Sigmoid colon (tissue), 6 donors: ENCODE measurements at regions not wholly inside any gene's neighbourhood (a gene's known extent, or its start where the extent isn't known, plus 50 kb on each side); places are given as distances from the start of the nearest gene placed in this dataset.
A peak's percentile ranks its signal among the peaks of the same experiment; 100 is the strongest.

Experiments
- DNase-seq: peaks from one replicate; pipeline ENCODE4 v3.0.0-alpha.2; 2019
- H3K27ac ChIP-seq, 4 donors: fragments of 200-600 bp; sonication (generic); one replicate each; pipeline ENCODE4 v1.5.1; 2016 to 2019; ENCODE audit warnings: mild to moderate bottlenecking in 1 of 4
- H3K27me3 ChIP-seq, 3 donors: fragments of 200-600 bp; sonication (generic); one replicate each; pipeline ENCODE4 v1.5.1; 2019; ENCODE audit warnings: mild to moderate bottlenecking in 1 of 3
- H3K36me3 ChIP-seq, 4 donors: fragments of 200-600 bp; sonication (generic); one replicate each; pipeline ENCODE4 v1.5.1; 2016 to 2019
- H3K4me1 ChIP-seq, 4 donors: fragments of 200-600 bp; sonication (generic); one replicate each; pipeline ENCODE4 v1.5.1; 2017 to 2019
- H3K4me3 ChIP-seq, 4 donors: fragments of 200-600 bp; sonication (generic); one replicate each; pipeline ENCODE4 v1.5.1; 2017 to 2019; ENCODE audit warnings: mild to moderate bottlenecking in 2 of 4, moderate library complexity in 1 of 4
- H3K9me3 ChIP-seq, 4 donors: fragments of 200-600 bp in 3 of 4; sonication (generic) in 3 of 4; one replicate each; pipeline versions ENCODE4 v1.5.1 to v1.6.1; 2013 to 2019
- CTCF ChIP-seq, 4 experiments: fragments of 450-650 bp in 3 of 4; fragments of 200-600 bp in 1 of 4; IDR thresholded peaks; one replicate each; pipeline ENCODE4 v1.5.1; 2016 to 2019; ENCODE audit warnings: antibody characterized with exemption in 4 of 4, mild to moderate bottlenecking in 3 of 4, moderate library complexity in 2 of 4
- EP300 ChIP-seq, 4 donors: sonication (generic); formaldehyde crosslinking; IDR thresholded peaks; one replicate each; pipeline ENCODE4 v1.6.1; 2017; ENCODE audit warnings: antibody characterized with exemption in 4 of 4
- POLR2A ChIP-seq, 2 donors: fragments of 450-650 bp; IDR thresholded peaks; one replicate each; pipeline ENCODE4 v1.6.1; 2016; ENCODE audit warnings: antibody characterized with exemption in 2 of 2, mild to moderate bottlenecking in 2 of 2, moderate library complexity in 2 of 2
- POLR2AphosphoS5 ChIP-seq, 4 donors: sonication (generic); formaldehyde crosslinking; IDR thresholded peaks; one replicate each; pipeline ENCODE4 v1.6.1; 2017; ENCODE audit warnings: antibody characterized with exemption in 4 of 4
- WGBS, 2 donors: extraction: QIAGEN DNeasy Blood & Tissue Kit; methylation state at CpG; one replicate each; pipeline ENCODE4 v1.1.7; 2013; 5-methylcytosine and 5-hydroxymethylcytosine counted together
- intact Hi-C: fragments of 100-400 bp; cut with DNase I; formaldehyde crosslinking; loops from one replicate; pipeline ENCODE4 v1.15.1; 2023
- donor health status: healthy with polysubstance abuse.
- donor health status: healthy.

DNA sequence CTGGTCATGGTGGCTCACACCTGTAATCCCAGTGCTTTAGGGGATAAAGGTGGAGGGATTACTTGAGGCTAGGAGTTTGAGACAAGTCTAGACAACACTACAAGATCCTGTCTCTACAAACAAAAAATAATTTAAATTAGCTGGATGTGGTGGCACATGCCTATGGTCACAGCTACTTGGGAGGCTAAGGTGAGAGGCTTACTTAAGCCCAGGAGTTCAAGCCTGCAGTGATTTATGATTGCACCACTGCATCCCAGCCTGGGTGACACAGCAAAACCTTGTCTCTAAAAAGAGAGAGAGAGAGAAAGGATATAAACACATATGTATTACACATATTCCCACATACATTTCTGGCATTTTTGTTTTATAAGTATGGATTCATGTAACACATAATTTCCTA, 325.2 kb downstream of the DUSP10 start:
- intact Hi-C loops = no loop called here
- TF ChIP-seq EP300 (IDR thresholded peaks at IDR 0.05) = no peak
- no peak for TF ChIP-seq CTCF (IDR thresholded peaks at IDR 0.05)
- no peak for TF ChIP-seq POLR2A (IDR thresholded peaks at IDR 0.05)
- TF ChIP-seq POLR2AphosphoS5 (IDR thresholded peaks at IDR 0.05) = no peak
- Histone ChIP-seq H3K4me1 (peaks cover 0 to 16% (median 13%) of the 10 kb centered on the region in 4 donors), H3K4me3 (no peak overlapping the region), H3K27ac (no peak overlapping the region), H3K9me3 (no peaks in the 10 kb centered on the region), H3K27me3 (no peaks in the 10 kb centered on the region), H3K36me3 (no peaks in the 10 kb centered on the region)
- no peak for DNase-seq

DNA sequence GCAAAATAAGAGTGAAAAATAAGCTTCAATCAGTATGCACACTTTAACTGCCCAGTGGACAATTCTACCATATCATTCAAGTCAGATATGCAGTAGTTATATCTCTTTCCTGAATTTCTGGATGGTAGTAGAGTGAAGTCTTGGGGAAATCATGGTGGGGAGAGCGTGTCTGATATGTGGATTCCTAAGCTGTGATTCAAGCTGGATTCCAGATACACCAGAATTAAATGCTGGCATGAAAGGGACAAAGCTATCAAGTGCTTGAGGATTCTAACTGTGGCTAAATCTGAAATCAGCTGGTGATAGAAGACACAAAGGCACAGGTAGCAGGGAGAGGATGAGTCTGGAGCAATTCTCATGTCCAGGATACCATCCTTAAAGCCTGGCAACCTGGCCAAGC, 323.5 kb downstream of the DUSP10 start:
- Histone ChIP-seq H3K27me3 (no peaks in the 10 kb centered on the region), H3K4me3 (no peak overlapping the region), H3K4me1 (peaks cover 0 to 16% (median 13%) of the 10 kb centered on the region in 4 donors), H3K27ac (no peak overlapping the region), H3K36me3 (no peaks in the 10 kb centered on the region), H3K9me3 (no peaks in the 10 kb centered on the region)
- no peak for DNase-seq
- intact Hi-C loops = no loop called here
- 84 to 92% methylated on average over 1 of the region's 1 CpG for WGBS, 2 donors
- TF ChIP-seq CTCF (IDR thresholded peaks at IDR 0.05) (no peak), POLR2AphosphoS5 (IDR thresholded peaks at IDR 0.05) (no peak), POLR2A (IDR thresholded peaks at IDR 0.05) (no peak), EP300 (IDR thresholded peaks at IDR 0.05) (no peak)

DNA sequence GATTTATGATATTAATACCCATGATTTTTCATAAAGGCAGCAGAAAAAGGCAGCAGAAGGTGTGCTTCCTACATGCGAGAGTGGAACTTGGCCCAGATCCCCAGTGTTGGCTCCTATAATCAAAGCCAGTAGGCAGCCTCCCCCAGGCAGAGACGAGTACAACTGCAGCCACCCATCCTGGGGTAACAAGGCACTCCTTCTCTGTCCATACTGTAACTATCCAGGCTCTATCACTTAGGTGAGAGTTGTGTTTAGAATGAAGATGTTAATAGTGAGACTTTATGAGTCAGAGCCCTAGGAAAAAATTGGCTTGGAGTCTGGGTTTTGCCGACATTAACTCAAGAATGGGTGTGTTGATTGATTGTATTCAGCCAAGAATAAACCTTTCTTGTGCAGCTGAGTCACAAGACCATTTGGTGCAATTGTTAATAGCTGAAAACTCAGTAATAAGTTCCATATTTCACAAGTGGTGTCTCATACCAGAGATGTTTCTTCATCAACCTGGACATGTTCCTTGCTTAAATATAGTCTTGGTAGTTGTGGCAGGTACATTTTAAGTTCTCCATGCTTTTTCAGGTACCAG, 322.3 kb downstream of the DUSP10 start:
- DNase-seq = no peak
- Histone ChIP-seq H3K27me3 (no peaks in the 10 kb centered on the region), H3K36me3 (no peaks in the 10 kb centered on the region), H3K9me3 (no peaks in the 10 kb centered on the region), H3K27ac (peak overlapping the region in 2 of 4 donors; percentile 27 to 35), H3K4me1 (peaks cover 0 to 16% (median 13%) of the 10 kb centered on the region in 4 donors), H3K4me3 (no peak overlapping the region)
- intact Hi-C loops = no loop called here
- 61 to 80% methylated on average over 3 of the region's 3 CpGs for WGBS, 2 donors
- TF ChIP-seq POLR2AphosphoS5 (IDR thresholded peaks at IDR 0.05) (peak in 3 of 4 donors; percentile 14 to 69 (median 34)), EP300 (IDR thresholded peaks at IDR 0.05) (no peak)

GRCh38 chr1:221429264-221429663, 312.6 kb downstream of the DUSP10 start:
- Histone ChIP-seq H3K36me3 (no peaks in the 10 kb centered on the region), H3K27ac (no peak overlapping the region), H3K4me3 (no peak overlapping the region), H3K9me3 (no peaks in the 10 kb centered on the region), H3K4me1 (peaks cover 0 to 18% (median 16%) of the 10 kb centered on the region in 4 donors), H3K27me3 (no peaks in the 10 kb centered on the region)
- 47 to 62% methylated on average over 1 of the region's 1 CpG for WGBS, 2 donors
- no peak for DNase-seq
- TF ChIP-seq EP300 (IDR thresholded peaks at IDR 0.05) (no peak), POLR2AphosphoS5 (IDR thresholded peaks at IDR 0.05) (no peak), POLR2A (IDR thresholded peaks at IDR 0.05) (no peak), CTCF (IDR thresholded peaks at IDR 0.05) (no peak)
- intact Hi-C loops = no loop called here

- peaks cover 0 to 23% (median 18%) of the 10 kb centered on the region in 4 donors for H3K4me1 ChIP-seq
- DNase-seq = no peak
- no peaks in the 10 kb centered on the region for H3K27me3 ChIP-seq
- no peak overlapping the region for H3K27ac ChIP-seq
- no peak for TF ChIP-seq POLR2AphosphoS5 (IDR thresholded peaks at IDR 0.05)
- no peak for TF ChIP-seq POLR2A (IDR thresholded peaks at IDR 0.05)
- no peak for TF ChIP-seq EP300 (IDR thresholded peaks at IDR 0.05)
- H3K9me3 ChIP-seq = no peaks in the 10 kb centered on the region
- no peaks in the 10 kb centered on the region for H3K36me3 ChIP-seq
- 88% methylated on average over 4 of the region's 4 CpGs for WGBS, 2 donors
- H3K4me3 ChIP-seq = no peak overlapping the region
- intact Hi-C loops = loop anchor here (10.0 kb wide), 2 partner anchors 196 to 1024 kb away; no protein-coding TSS in a partner anchor
These were observed 311.5 kb downstream of the DUSP10 start for GRCh38 chr1:221430152-221430960.
